ENCODE measurements at regions not wholly inside any gene's neighbourhood (a gene's known extent, or its start where the extent isn't known, plus 50 kb on each side); places are given as distances from the start of the nearest gene placed in this dataset.
"Not testable (repeated sequence)": the region's sequence is repeated elsewhere in the genome, so short reads cannot be mapped to it uniquely, and the experiment has no call there.

GRCh38 chr15:83380682-83381081 is 66.5 kb upstream of the SH3GL3 start:
- Mint-ChIP-seq H3K4me3 (no peak overlapping the region), H3K27me3 (peaks cover 25 to 27% of the 10 kb centered on the region in 2 donors), H3K4me1 (peaks cover 0 to 1% (median 0%) of the 10 kb centered on the region in 4 donors), H3K36me3 (no peaks in the 10 kb centered on the region), H3K27ac (no peak overlapping the region), H3K9me3 (peaks cover 0 to 2% (median 0%) of the 10 kb centered on the region in 8 donors)
- H3K4me1 ChIP-seq (ENCODE audit: insufficient read depth, low read length), result no peaks in the 10 kb centered on the region
- no peak overlapping the region for H3K4me3 ChIP-seq (ENCODE audit: low read length in 2 of 2)
- no peaks in the 10 kb centered on the region for H3K36me3 ChIP-seq (ENCODE audit: insufficient read depth, low read length)
- CTCF ChIA-PET (ENCODE audit: partially characterized antibody), result no interaction called here
- intact Hi-C loops (cut with micrococcal nuclease), result no loop called here
- peaks cover 7% of the 10 kb centered on the region for H3K27me3 ChIP-seq (ENCODE audit: insufficient read depth, low read length)
- no peaks in the 10 kb centered on the region for H3K9me3 ChIP-seq (ENCODE audit: control insufficient read depth in 1 of 2, low read length in 2 of 2)
- DNase-seq, result peak in 1 of 5 donors; percentile 4
- H3K27ac ChIP-seq (ENCODE audit: low read depth, low read length), result no peak overlapping the region
- POLR2A ChIA-PET (ENCODE audit: partially characterized antibody), result no interaction called here

- peaks cover 8 to 10% of the 10 kb centered on the region in 2 donors for H3K27me3 Mint-ChIP-seq
- H3K4me1 ChIP-seq (ENCODE audit: insufficient read depth, low read length); H3K27ac Mint-ChIP-seq; H3K4me1 Mint-ChIP-seq; H3K27me3 ChIP-seq (ENCODE audit: insufficient read depth, low read length); H3K27ac ChIP-seq (ENCODE audit: low read depth, low read length); CTCF ChIA-PET (ENCODE audit: partially characterized antibody); H3K9me3 Mint-ChIP-seq; DNase-seq; H3K36me3 ChIP-seq (ENCODE audit: insufficient read depth, low read length); intact Hi-C loops (cut with micrococcal nuclease); H3K36me3 Mint-ChIP-seq; H3K4me3 ChIP-seq (ENCODE audit: low read length in 2 of 2); H3K4me3 Mint-ChIP-seq; H3K9me3 ChIP-seq (ENCODE audit: control insufficient read depth in 1 of 2, low read length in 2 of 2); POLR2A ChIA-PET (ENCODE audit: partially characterized antibody): not testable (repeated sequence)
Observed at GRCh38 chr15:83383608-83384139, 63.5 kb upstream of the SH3GL3 start.

- DNase-seq, result no peak
- Histone ChIP-seq H3K36me3 (ENCODE audit: insufficient read depth, low read length) (no peaks in the 10 kb centered on the region), H3K27ac (ENCODE audit: low read depth, low read length) (no peak overlapping the region), H3K4me3 (ENCODE audit: low read length in 2 of 2) (no peak overlapping the region), H3K4me1 (ENCODE audit: insufficient read depth, low read length) (no peaks in the 10 kb centered on the region), H3K9me3 (ENCODE audit: control insufficient read depth in 1 of 2, low read length in 2 of 2) (no peaks in the 10 kb centered on the region), H3K27me3 (ENCODE audit: insufficient read depth, low read length) (no peaks in the 10 kb centered on the region)
- peaks cover 0 to 3% (median 0%) of the 10 kb centered on the region in 8 donors for H3K9me3 Mint-ChIP-seq
- no peaks in the 10 kb centered on the region for H3K4me1 Mint-ChIP-seq
- H3K36me3 Mint-ChIP-seq, result no peaks in the 10 kb centered on the region
- ChIA-PET POLR2A (ENCODE audit: partially characterized antibody) (no interaction called here), CTCF (ENCODE audit: partially characterized antibody) (no interaction called here)
- H3K27me3 Mint-ChIP-seq, result peaks cover 6 to 10% of the 10 kb centered on the region in 2 donors
- intact Hi-C loops (cut with micrococcal nuclease), result no loop called here
- no peak overlapping the region for H3K4me3 Mint-ChIP-seq
- H3K27ac Mint-ChIP-seq, result no peak overlapping the region
Observed at GRCh38 chr15:83396101-83396500, 51.0 kb upstream of the SH3GL3 start.
